Hepatocyte (in vitro differentiated cells): ENCODE measurements at regions not wholly inside any gene's neighbourhood (a gene's known extent, or its start where the extent isn't known, plus 50 kb on each side); places are given as distances from the start of the nearest gene placed in this dataset.

Source experiments
- DNase-seq: peaks from one replicate; pipeline ENCODE4 v3.0.0-alpha.2; 2016; ENCODE audit warnings: low spot score
- H2AFZ ChIP-seq: fragments of 200-600 bp; sonication (generic); 2 replicates; pipeline ENCODE4 v1.6.0; 2016; ENCODE audit warnings: antibody characterized with exemption, mild to moderate bottlenecking
- H3K27ac ChIP-seq: fragments of 200-600 bp; sonication (generic); 2 replicates; pipeline ENCODE4 v1.5.1; 2016; ENCODE audit warnings: mild to moderate bottlenecking
- H3K27me3 ChIP-seq: fragments of 200-600 bp; sonication (generic); 2 replicates; pipeline ENCODE4 v1.6.1; 2016
- H3K36me3 ChIP-seq: fragments of 200-600 bp; sonication (generic); replicated peaks from 2 replicates; pipeline ENCODE4 v1.5.1; 2016; ENCODE audit warnings: low read depth; ENCODE audit not compliant: insufficient read depth
- H3K4me1 ChIP-seq: fragments of 200-600 bp; sonication (generic); 2 replicates; pipeline ENCODE4 v1.5.1; 2016; ENCODE audit warnings: mild to moderate bottlenecking, moderate library complexity; ENCODE audit not compliant: insufficient read depth
- H3K4me2 ChIP-seq: fragments of 200-600 bp; sonication (generic); 2 replicates; pipeline ENCODE4 v1.6.0; 2016
- H3K4me3 ChIP-seq: fragments of 200-600 bp; sonication (generic); 2 replicates; pipeline ENCODE4 v1.5.1; 2016; ENCODE audit warnings: mild to moderate bottlenecking
- H3K79me2 ChIP-seq: fragments of 200-600 bp; sonication (generic); 2 replicates; pipeline ENCODE4 v1.6.0; 2017; ENCODE audit warnings: mild to moderate bottlenecking
- H3K9me2 ChIP-seq: fragments of 200-600 bp; sonication (generic); replicated peaks from 2 replicates; pipeline ENCODE4 v1.6.0; 2017; ENCODE audit warnings: mild to moderate bottlenecking; ENCODE audit not compliant: insufficient read depth
- H3K9me3 ChIP-seq: fragments of 200-600 bp; sonication (generic); 2 replicates; pipeline ENCODE4 v1.5.1; 2016; ENCODE audit warnings: low read depth, mild to moderate bottlenecking
- H4K20me1 ChIP-seq: fragments of 200-600 bp; sonication (generic); 2 replicates; pipeline ENCODE4 v1.6.0; 2016; ENCODE audit warnings: mild to moderate bottlenecking; ENCODE audit not compliant: insufficient read depth, poor library complexity, severe bottlenecking
- EZH2 ChIP-seq: fragments of 200-600 bp; sonication (generic); IDR thresholded peaks from 2 replicates; pipeline ENCODE4 v1.6.1; 2016; ENCODE audit warnings: antibody characterized with exemption, mild to moderate bottlenecking, borderline replicate concordance
- EZH2phosphoT487 ChIP-seq: fragments of 200-600 bp; sonication (generic); IDR thresholded peaks from one replicate; pipeline ENCODE4 v1.6.1; 2018; ENCODE audit warnings: antibody characterized with exemption, mild to moderate bottlenecking, low read depth, moderate library complexity; ENCODE audit not compliant: unreplicated experiment, severe bottlenecking
- WGBS: methylation state at CpG from one replicate; pipeline ENCODE4 v1.1.6; 2016; ENCODE audit warnings: low lambda C conversion rate; ENCODE audit errors: missing lambda C conversion rate; 5-methylcytosine and 5-hydroxymethylcytosine counted together
- TF ChIP-seq, protein P1 (sequence below): fragments of 200-600 bp; sonication (generic); IDR thresholded peaks from 2 replicates; pipeline ENCODE4 v1.5.1; 2016; ENCODE audit warnings: antibody characterized with exemption, mild to moderate bottlenecking; ENCODE audit not compliant: poor library complexity

DNA sequence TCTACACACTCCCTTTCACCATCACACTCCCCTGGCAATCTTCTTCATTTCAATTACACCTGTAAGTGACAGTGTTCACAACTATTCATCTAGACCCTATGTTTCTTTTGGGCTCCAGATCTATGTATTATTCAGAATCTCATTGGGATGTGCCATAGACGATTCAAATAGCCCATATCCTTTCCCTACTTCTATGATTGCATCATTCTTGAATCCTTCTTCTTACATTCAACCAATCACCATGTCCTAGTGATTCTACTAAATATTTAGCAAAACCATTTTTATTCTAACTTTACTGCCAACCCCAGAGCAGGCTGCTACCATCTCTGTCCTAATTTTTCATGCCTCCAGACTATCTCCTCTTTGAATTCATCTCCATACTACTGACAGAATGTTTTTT is 106.4 kb downstream of the TDRD15 start:
- DNase-seq: no peak
- Histone ChIP-seq H2AFZ (no peak overlapping the region), H4K20me1 (no peaks in the 10 kb centered on the region), H3K4me3 (no peak overlapping the region), H3K27me3 (no peaks in the 10 kb centered on the region), H3K79me2 (no peaks in the 10 kb centered on the region), H3K9me2 (no peaks in the 10 kb centered on the region), H3K4me1 (no peaks in the 10 kb centered on the region), H3K4me2 (no peak overlapping the region), H3K36me3 (no peaks in the 10 kb centered on the region), H3K9me3 (no peaks in the 10 kb centered on the region), H3K27ac (no peak overlapping the region)
- 89% methylated on average over 1 of the region's 1 CpG for WGBS
- TF ChIP-seq EZH2 (no peak), EZH2phosphoT487 (no peak)
- TF ChIP-seq, protein P1, sequence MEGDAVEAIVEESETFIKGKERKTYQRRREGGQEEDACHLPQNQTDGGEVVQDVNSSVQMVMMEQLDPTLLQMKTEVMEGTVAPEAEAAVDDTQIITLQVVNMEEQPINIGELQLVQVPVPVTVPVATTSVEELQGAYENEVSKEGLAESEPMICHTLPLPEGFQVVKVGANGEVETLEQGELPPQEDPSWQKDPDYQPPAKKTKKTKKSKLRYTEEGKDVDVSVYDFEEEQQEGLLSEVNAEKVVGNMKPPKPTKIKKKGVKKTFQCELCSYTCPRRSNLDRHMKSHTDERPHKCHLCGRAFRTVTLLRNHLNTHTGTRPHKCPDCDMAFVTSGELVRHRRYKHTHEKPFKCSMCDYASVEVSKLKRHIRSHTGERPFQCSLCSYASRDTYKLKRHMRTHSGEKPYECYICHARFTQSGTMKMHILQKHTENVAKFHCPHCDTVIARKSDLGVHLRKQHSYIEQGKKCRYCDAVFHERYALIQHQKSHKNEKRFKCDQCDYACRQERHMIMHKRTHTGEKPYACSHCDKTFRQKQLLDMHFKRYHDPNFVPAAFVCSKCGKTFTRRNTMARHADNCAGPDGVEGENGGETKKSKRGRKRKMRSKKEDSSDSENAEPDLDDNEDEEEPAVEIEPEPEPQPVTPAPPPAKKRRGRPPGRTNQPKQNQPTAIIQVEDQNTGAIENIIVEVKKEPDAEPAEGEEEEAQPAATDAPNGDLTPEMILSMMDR: no peak

DNA sequence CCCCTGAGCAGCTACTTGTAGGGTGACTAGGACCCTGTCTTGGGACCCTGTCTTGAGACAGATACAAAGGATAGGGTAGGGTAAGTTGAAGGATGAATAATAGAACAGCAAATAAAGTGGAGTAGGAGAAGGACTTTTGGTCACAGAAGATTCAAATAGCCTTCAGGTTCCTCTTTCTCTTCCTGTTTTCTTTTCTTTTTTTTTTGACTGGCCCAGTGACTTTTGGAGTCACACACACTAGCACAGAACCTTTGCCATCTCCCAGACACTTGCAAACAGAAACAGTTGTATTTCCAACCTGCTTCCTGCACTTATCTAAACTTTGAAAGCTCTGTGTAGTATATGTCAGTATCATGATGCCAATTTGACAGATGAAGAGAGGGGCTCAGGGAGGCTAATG is 108.2 kb downstream of the TDRD15 start:
- no peaks in the 10 kb centered on the region for H3K4me1 ChIP-seq
- H3K27me3 ChIP-seq: no peaks in the 10 kb centered on the region
- no peak overlapping the region for H3K4me3 ChIP-seq
- TF ChIP-seq, protein P1: no peak
- TF ChIP-seq EZH2phosphoT487 (no peak), EZH2 (no peak)
- no peaks in the 10 kb centered on the region for H3K36me3 ChIP-seq
- H3K79me2 ChIP-seq: no peaks in the 10 kb centered on the region
- H3K27ac ChIP-seq: no peak overlapping the region
- no peak overlapping the region for H2AFZ ChIP-seq
- H3K9me3 ChIP-seq: no peaks in the 10 kb centered on the region
- no peaks in the 10 kb centered on the region for H4K20me1 ChIP-seq
- DNase-seq: no peak
- no peak overlapping the region for H3K4me2 ChIP-seq
- no peaks in the 10 kb centered on the region for H3K9me2 ChIP-seq

DNA sequence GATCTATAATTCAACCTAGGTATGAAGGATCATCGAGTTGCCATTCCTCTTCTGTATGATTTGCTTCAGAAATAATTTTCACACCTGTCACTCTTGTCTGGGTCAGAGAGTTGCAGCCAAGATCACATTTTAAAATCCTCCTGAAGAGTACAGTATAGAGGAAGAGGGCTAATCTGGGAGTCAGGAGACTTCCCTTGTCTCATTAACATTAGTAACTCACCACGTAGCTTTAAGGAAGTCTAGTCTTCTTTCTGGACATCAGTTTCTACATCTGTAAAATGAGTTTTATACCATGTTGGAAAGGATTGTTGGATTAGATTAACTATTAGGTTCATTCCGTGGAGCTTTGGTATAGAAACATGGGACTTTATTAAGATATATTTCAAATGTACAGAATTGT is 109.4 kb downstream of the TDRD15 start:
- Histone ChIP-seq H3K9me3 (no peaks in the 10 kb centered on the region), H3K4me3 (no peak overlapping the region), H3K36me3 (no peaks in the 10 kb centered on the region), H3K79me2 (no peaks in the 10 kb centered on the region), H4K20me1 (no peaks in the 10 kb centered on the region), H3K4me1 (no peaks in the 10 kb centered on the region), H3K9me2 (no peaks in the 10 kb centered on the region), H3K4me2 (no peak overlapping the region), H2AFZ (no peak overlapping the region), H3K27me3 (no peaks in the 10 kb centered on the region), H3K27ac (no peak overlapping the region)
- WGBS: 85% methylated on average over 3 of the region's 3 CpGs
- no peak for TF ChIP-seq EZH2phosphoT487
- TF ChIP-seq, protein P1: no peak
- TF ChIP-seq EZH2: no peak
- no peak for DNase-seq

DNA sequence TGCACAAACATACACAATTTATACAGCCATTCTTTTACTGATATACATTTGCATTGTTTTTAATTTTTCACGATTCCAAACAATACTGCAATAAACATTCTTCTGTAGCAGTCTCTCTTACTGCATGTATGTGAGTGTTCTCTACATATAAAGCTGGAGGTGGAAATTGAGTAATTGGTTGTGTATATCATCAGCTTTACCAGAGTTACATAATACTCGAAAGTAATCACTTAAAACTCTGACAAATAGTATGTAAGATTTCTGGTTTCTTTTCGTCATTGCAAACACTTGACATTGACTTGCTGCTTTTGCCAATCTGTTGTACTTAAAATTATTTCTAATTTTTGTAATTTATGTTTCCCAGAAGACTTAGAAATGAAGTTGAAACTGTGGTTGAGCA is 110.2 kb downstream of the TDRD15 start:
- H4K20me1 ChIP-seq: no peaks in the 10 kb centered on the region
- no peaks in the 10 kb centered on the region for H3K36me3 ChIP-seq
- H3K4me2 ChIP-seq: no peak overlapping the region
- no peak overlapping the region for H3K4me3 ChIP-seq
- no peaks in the 10 kb centered on the region for H3K4me1 ChIP-seq
- H3K27ac ChIP-seq: no peak overlapping the region
- WGBS: 93% methylated on average over 3 of the region's 3 CpGs
- no peaks in the 10 kb centered on the region for H3K9me3 ChIP-seq
- TF ChIP-seq EZH2 (no peak), EZH2phosphoT487 (no peak)
- H3K27me3 ChIP-seq: no peaks in the 10 kb centered on the region
- no peak overlapping the region for H2AFZ ChIP-seq
- no peaks in the 10 kb centered on the region for H3K79me2 ChIP-seq
- H3K9me2 ChIP-seq: no peaks in the 10 kb centered on the region
- no peak for DNase-seq
